OCI-LY1 (cell line): ENCODE measurements at regions not wholly inside any gene's neighbourhood (a gene's known extent, or its start where the extent isn't known, plus 50 kb on each side); places are given as distances from the start of the nearest gene placed in this dataset.

Experiments
- H2AFZ ChIP-seq: fragments of 200-600 bp; sonication (generic), shearing (Covaris generic); 2 replicates; pipeline ENCODE4 v1.6.0; 2014; ENCODE audit warnings: antibody characterized with exemption, mild to moderate bottlenecking, low read length
- H3F3A ChIP-seq: fragments of 200-600 bp; sonication (generic), shearing (Covaris generic); 2 replicates; pipeline ENCODE4 v1.6.0; 2014; ENCODE audit warnings: mild to moderate bottlenecking, antibody characterized with exemption, low read length, moderate library complexity; ENCODE audit not compliant: insufficient read depth
- H3K27ac ChIP-seq: fragments of 200-600 bp; sonication (generic); 2 replicates; pipeline ENCODE4 v1.5.1; 2014; ENCODE audit warnings: low read length, mixed run types, mild to moderate bottlenecking, low read depth; ENCODE audit not compliant: poor library complexity, severe bottlenecking
- H3K27me3 ChIP-seq: fragments of 200-600 bp; sonication (generic); 2 replicates; pipeline ENCODE4 v1.6.0; 2014; ENCODE audit warnings: antibody characterized with exemption, mild to moderate bottlenecking, low read length, moderate library complexity; ENCODE audit not compliant: insufficient read depth
- H3K36me3 ChIP-seq: fragments of 200-600 bp; sonication (generic); 2 replicates; pipeline ENCODE4 v1.6.1; 2014; ENCODE audit warnings: mild to moderate bottlenecking, antibody characterized with exemption, low read length, moderate library complexity, mixed read lengths; ENCODE audit not compliant: insufficient read depth
- H3K4me1 ChIP-seq: fragments of 200-600 bp; sonication (generic); 2 replicates; pipeline ENCODE4 v1.5.1; 2014; ENCODE audit warnings: mild to moderate bottlenecking, low read length, moderate library complexity; ENCODE audit not compliant: insufficient read depth, severe bottlenecking
- H3K4me2 ChIP-seq: fragments of 200-600 bp; sonication (generic), shearing (Covaris generic); 2 replicates; pipeline ENCODE4 v1.6.1; 2014; ENCODE audit warnings: low read length
- H3K4me3 ChIP-seq: fragments of 200-600 bp; sonication (generic); 2 replicates; pipeline ENCODE4 v1.5.1; 2014; ENCODE audit warnings: low read length, low read depth, mild to moderate bottlenecking, mixed read lengths; ENCODE audit not compliant: poor library complexity, severe bottlenecking
- H3K79me2 ChIP-seq: fragments of 200-600 bp; shearing (Covaris generic); 2 replicates; pipeline ENCODE4 v1.6.1; 2016; ENCODE audit warnings: mixed run types, low read length, mixed read lengths; ENCODE audit not compliant: insufficient read depth
- H3K9ac ChIP-seq: fragments of 200-600 bp; sonication (generic), shearing (Covaris generic); 2 replicates; pipeline ENCODE4 v1.6.1; 2014; ENCODE audit warnings: mild to moderate bottlenecking, low read length, mixed read lengths
- H3K9me2 ChIP-seq: fragments of 200-600 bp; sonication (generic), shearing (Covaris generic); 2 replicates; pipeline ENCODE4 v1.6.1; 2014; ENCODE audit warnings: low read depth, mild to moderate bottlenecking, low read length, mixed read lengths
- H3K9me3 ChIP-seq: fragments of 200-600 bp; shearing (Covaris generic); 2 replicates; pipeline ENCODE4 v1.6.1; 2014; ENCODE audit warnings: low read length, mixed read lengths
- H4K20me1 ChIP-seq: fragments of 200-600 bp; sonication (generic), shearing (Covaris generic); 2 replicates; pipeline ENCODE4 v1.6.0; 2016; ENCODE audit warnings: mild to moderate bottlenecking, low read length; ENCODE audit not compliant: insufficient read depth
- CTCF ChIP-seq: fragments of 200-600 bp; sonication (generic), shearing (Covaris generic); IDR thresholded peaks from 2 replicates; pipeline ENCODE4 v1.5.1; 2017; ENCODE audit warnings: mild to moderate bottlenecking, antibody characterized with exemption, low read length, moderate library complexity, mixed read lengths
- EZH2 ChIP-seq: fragments of 200-600 bp; sonication (generic), shearing (Covaris generic); IDR thresholded peaks from 2 replicates; pipeline ENCODE4 v1.8.0; 2017; ENCODE audit warnings: borderline replicate concordance, mixed run types, mild to moderate bottlenecking, antibody characterized with exemption, low read length, moderate library complexity, mixed read lengths

GRCh38 chr2:43075054-43075593 is 151.3 kb downstream of the ZFP36L2 start:
- Histone ChIP-seq H3K36me3 (no peaks in the 10 kb centered on the region), H3K9ac (no peak overlapping the region), H3K79me2 (no peaks in the 10 kb centered on the region), H3K27ac (no peak overlapping the region), H3K9me2 (no peaks in the 10 kb centered on the region), H3F3A (no peaks in the 10 kb centered on the region), H4K20me1 (no peaks in the 10 kb centered on the region), H3K4me2 (no peak overlapping the region), H3K4me1 (no peaks in the 10 kb centered on the region), H2AFZ (no peak overlapping the region), H3K9me3 (no peaks in the 10 kb centered on the region), H3K4me3 (no peak overlapping the region), H3K27me3 (no peaks in the 10 kb centered on the region; the same call in 1 of the 2 replicates)
- TF ChIP-seq CTCF (no peak), EZH2 (no peak)

- TF ChIP-seq CTCF (no peak), EZH2 (no peak)
- Histone ChIP-seq H3K27me3 (no peaks in the 10 kb centered on the region; the same call in 1 of the 2 replicates), H3K79me2 (no peaks in the 10 kb centered on the region), H3K36me3 (no peaks in the 10 kb centered on the region), H3F3A (no peaks in the 10 kb centered on the region), H2AFZ (no peak overlapping the region), H3K9me3 (no peaks in the 10 kb centered on the region), H4K20me1 (no peaks in the 10 kb centered on the region), H3K27ac (no peak overlapping the region), H3K9ac (no peak overlapping the region), H3K4me2 (no peak overlapping the region), H3K4me1 (no peaks in the 10 kb centered on the region), H3K4me3 (no peak overlapping the region), H3K9me2 (no peaks in the 10 kb centered on the region)
Observed at GRCh38 chr2:43074592-43075053, 151.8 kb downstream of the ZFP36L2 start.

- TF ChIP-seq EZH2: no peak
- no peak for TF ChIP-seq CTCF
- no peaks in the 10 kb centered on the region for H3K79me2 ChIP-seq
- no peak overlapping the region for H3K9ac ChIP-seq
- H3K4me2 ChIP-seq: no peak overlapping the region
- no peak overlapping the region for H2AFZ ChIP-seq
- H3K27ac ChIP-seq: no peak overlapping the region
- no peaks in the 10 kb centered on the region for H3K4me1 ChIP-seq
- H3K36me3 ChIP-seq: no peaks in the 10 kb centered on the region
- H3K9me3 ChIP-seq: no peaks in the 10 kb centered on the region
- no peaks in the 10 kb centered on the region for H4K20me1 ChIP-seq
- H3K4me3 ChIP-seq: no peak overlapping the region
- H3K9me2 ChIP-seq: no peaks in the 10 kb centered on the region
- no peaks in the 10 kb centered on the region for H3F3A ChIP-seq
- H3K27me3 ChIP-seq: no peaks in the 10 kb centered on the region; the same call in 1 of the 2 replicates
Observed at GRCh38 chr2:43074052-43074451, 152.4 kb downstream of the ZFP36L2 start.
